K562 (cell line): ENCODE measurements at regions not wholly inside any gene's neighbourhood (a gene's known extent, or its start where the extent isn't known, plus 50 kb on each side); places are given as distances from the start of the nearest gene placed in this dataset.

Experiments
- ATAC-seq: fragments of 200-7000 bp; cut with Tn5 transposase; 3 replicates; pipeline ENCODE4 v1.9.1; 2020; ENCODE audit warnings: moderate library complexity
- BruUV-seq: library from RNA; stranded (reverse); fragments of 400-500 nt; replicated peaks from 2 replicates; lab custom pipeline; 2021; lab: Mats Ljungman, UMichigan
- CTCF ChIA-PET: fragments of 300-600 bp; formaldehyde crosslinking; extraction: SDS; loops from one replicate; lab custom pipeline; 2021; ENCODE audit warnings: low intra/inter-chr PET ratio; lab: Yijun Ruan, JAX
- POLR2A ChIA-PET: fragments of 300-600, 350-650 bp; sonication (Branson Sonifier 250); formaldehyde crosslinking; extraction: SDS; loops from one replicate; lab custom pipeline; 2021; ENCODE audit warnings: antibody characterized with exemption, inconsistent platforms; lab: Yijun Ruan, JAX
- DNase-seq, 4 experiments: peaks; one replicate each; pipeline versions ENCODE4 v3.0.0 to v3.0.0-alpha.2; 2011 to 2018; ENCODE audit warnings: low spot score in 3 of 4, mixed read lengths in 3 of 4; ENCODE audit errors: extremely low read depth in 1 of 4
- FAIRE-seq: peaks from 2 replicates; lab custom pipeline; 2011; peaks lifted over from hg19 to GRCh38; lab: Jason Lieb, UNC
- H2AFZ ChIP-seq: 2 replicates; pipeline ENCODE4 v1.6.0; 2011; ENCODE audit warnings: low read depth, low read length, control low read depth, inconsistent platforms
- H3K27ac ChIP-seq: fragments of 200-600 bp; 3 replicates; pipeline ENCODE4 v1.8.0; 2011; ENCODE audit warnings: low read depth, mild to moderate bottlenecking, control low read depth, inconsistent platforms, low read length, moderate library complexity, mixed read lengths; ENCODE audit errors: extremely low read depth
- H3K27me3 ChIP-seq, 2 experiments: fragments of 300-600 bp in 1 of 2; 2 replicates in 1 of 2; 3 replicates in 1 of 2; pipeline versions ENCODE4 v1.6.0 to v1.8.0; 2011; ENCODE audit warnings: inconsistent platforms in 2 of 2, low read length in 2 of 2, mild to moderate bottlenecking in 1 of 2, mixed read lengths in 1 of 2, moderate library complexity in 1 of 2; ENCODE audit not compliant: control insufficient read depth in 2 of 2, insufficient read depth in 2 of 2
- H3K36me3 ChIP-seq: fragments of 300-600 bp; 3 replicates; pipeline ENCODE4 v1.8.0; 2011; ENCODE audit warnings: mild to moderate bottlenecking, low read length, inconsistent platforms; ENCODE audit not compliant: control insufficient read depth, insufficient read depth
- H3K4me1 ChIP-seq, 2 experiments: fragments of 200-600 bp in 1 of 2; replicated peaks in 1 of 2; 2 replicates in 1 of 2; 3 replicates in 1 of 2; pipeline versions ENCODE4 v1.5.1 to v1.8.0; 2011; ENCODE audit warnings: inconsistent platforms in 2 of 2, low read length in 2 of 2, mild to moderate bottlenecking in 1 of 2, mixed read lengths in 1 of 2, moderate library complexity in 1 of 2; ENCODE audit not compliant: control insufficient read depth in 2 of 2, insufficient read depth in 2 of 2
- H3K4me2 ChIP-seq: 2 replicates; pipeline ENCODE4 v1.6.1; 2011; ENCODE audit warnings: low read length, control low read depth, inconsistent platforms, mixed read lengths; ENCODE audit not compliant: insufficient read depth
- H3K4me3 ChIP-seq: fragments of 200-600 bp; sonication (generic), shearing (Covaris generic); 2 replicates; pipeline ENCODE4 v1.5.1; 2016; ENCODE audit warnings: control low read depth, inconsistent platforms
- H3K79me2 ChIP-seq: fragments of 200-600 bp; 3 replicates; pipeline ENCODE4 v1.8.0; 2011; ENCODE audit warnings: low read length, inconsistent platforms; ENCODE audit not compliant: control insufficient read depth, insufficient read depth
- H3K9ac ChIP-seq, 2 experiments: 2 replicates each; pipeline versions ENCODE4 v1.6.0 to v1.6.1; 2011; ENCODE audit warnings: low read depth in 2 of 2, low read length in 2 of 2, control low read depth in 1 of 2, inconsistent platforms in 1 of 2, mild to moderate bottlenecking in 1 of 2, mixed read lengths in 1 of 2; ENCODE audit not compliant: insufficient read depth in 1 of 2
- H3K9me1 ChIP-seq: one replicate; pipeline ENCODE4 v1.6.0; 2011; ENCODE audit warnings: inconsistent platforms, mild to moderate bottlenecking, low read length, moderate library complexity; ENCODE audit not compliant: control insufficient read depth, insufficient read depth
- H3K9me3 ChIP-seq: replicated peaks from 2 replicates; pipeline ENCODE4 v1.5.1; 2011; ENCODE audit warnings: low read depth, low read length, inconsistent platforms; ENCODE audit not compliant: control insufficient read depth, insufficient read depth
- H4K20me1 ChIP-seq: replicated peaks from 2 replicates; pipeline ENCODE4 v1.6.1; 2011; ENCODE audit warnings: low read length, inconsistent platforms, mixed read lengths; ENCODE audit not compliant: control insufficient read depth, insufficient read depth
- FOXP1 ChIP-seq: sonication (generic); formaldehyde crosslinking; IDR thresholded peaks from 2 replicates; pipeline ENCODE4 v1.8.0; 2022; ENCODE audit warnings: mild to moderate bottlenecking, missing genetic modification reagents
- PML ChIP-seq: IDR thresholded peaks from 2 replicates; pipeline ENCODE4 v1.6.1; 2012; ENCODE audit warnings: low read length, inconsistent platforms
- RFX5 ChIP-seq: IDR thresholded peaks from 2 replicates; pipeline ENCODE4 v1.6.1; 2011; ENCODE audit warnings: low read depth, mild to moderate bottlenecking, improper control_type of control experiment, low read length
- SMAD1 ChIP-seq: fragments of 150-350 bp; IDR thresholded peaks from 2 replicates; pipeline ENCODE4 v1.6.1; 2014; ENCODE audit warnings: low read length, low read depth; ENCODE audit not compliant: partially characterized antibody
- ZNF212 ChIP-seq: fragments of 450-650 bp; formaldehyde crosslinking; IDR thresholded peaks from 2 replicates; pipeline ENCODE4 v1.4.0; 2020; ENCODE audit warnings: mild to moderate bottlenecking
- ZNF24 ChIP-seq: fragments of 450-650 bp; IDR thresholded peaks from 2 replicates; pipeline ENCODE4 v1.6.1; 2016
- ZNF408 ChIP-seq: fragments of 250-450 bp; sonication (Bioruptor Pico); IDR thresholded peaks from 2 replicates; pipeline ENCODE4 v1.4.0; 2020; ENCODE audit warnings: low read depth, mild to moderate bottlenecking, moderate library complexity
- ZNF79 ChIP-seq: fragments of 250-450 bp; sonication (Bioruptor Pico); IDR thresholded peaks from 2 replicates; pipeline ENCODE4 v1.4.0; 2020; ENCODE audit warnings: low read depth, mild to moderate bottlenecking, moderate library complexity
- WGBS: fragments of 100-300 bp; shearing (Covaris generic); methylation state at CpG from one replicate; pipeline ENCODE4 v1.1.6; 2016; ENCODE audit warnings: low coverage, mixed read lengths; ENCODE audit not compliant: insufficient coverage; ENCODE audit errors: missing lambda C conversion rate; 5-methylcytosine and 5-hydroxymethylcytosine counted together
- in situ Hi-C: fragments of 300-500 bp; cut with MboI; formaldehyde crosslinking; loops from 4 replicates; pipeline ENCODE4 v1.15.0; 2018; ENCODE audit warnings: inconsistent platforms, mixed read lengths
- intact Hi-C: fragments of 100-400 bp; cut with micrococcal nuclease; formaldehyde crosslinking; loops from 2 replicates; pipeline ENCODE4 v1.14.2; 2022
- TF ChIP-seq, protein P1 (sequence below), 2 experiments: IDR thresholded peaks; 2 replicates each; pipeline ENCODE4 v1.6.1; 2012; ENCODE audit warnings: improper control_type of control experiment in 2 of 2, low read depth in 2 of 2, low read length in 2 of 2, borderline replicate concordance in 1 of 2
- TF ChIP-seq, protein P2 (sequence below): fragments of 250-450 bp; sonication (Bioruptor Pico); IDR thresholded peaks from 2 replicates; pipeline ENCODE4 v1.4.0; 2020

DNA sequence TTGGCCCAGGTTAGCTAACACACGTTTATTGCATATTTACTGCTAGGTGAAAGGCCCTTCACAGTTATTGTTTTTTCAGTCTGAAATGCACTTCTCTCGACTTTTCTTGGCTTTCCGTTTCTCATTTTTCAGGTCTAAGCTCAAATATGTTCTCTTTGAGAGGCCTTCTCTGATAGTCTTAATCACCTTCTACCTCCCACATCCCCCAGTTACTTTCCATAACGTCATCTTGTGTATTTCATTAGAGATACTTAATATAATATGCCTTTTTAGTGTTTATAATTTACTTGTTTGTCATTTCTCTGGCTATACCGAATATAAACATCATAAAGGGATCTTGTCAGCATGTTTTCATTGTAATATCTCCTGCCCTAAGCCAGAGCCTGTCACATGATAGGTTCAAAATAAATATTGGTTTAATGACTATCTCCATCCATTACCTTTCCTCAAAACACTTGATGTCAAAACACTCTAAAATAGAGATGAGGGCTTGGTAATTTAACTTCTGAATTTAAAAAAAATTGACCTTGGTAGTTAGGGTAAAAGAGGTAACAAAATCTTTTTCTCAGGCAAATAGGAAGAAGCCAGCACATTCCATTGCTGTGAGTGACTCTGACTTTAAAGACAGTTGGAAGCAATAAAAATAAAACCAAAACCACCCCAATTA, 168.6 kb upstream of the RFC3 start:
- no TSS peak for BruUV-seq
- intact Hi-C loops: no loop called here
- TF ChIP-seq FOXP1 (CRISPR knock-in tag) (no peak), ZNF408 (CRISPR knock-in tag) (no peak), ZNF24 (no peak), SMAD1 (no peak), ZNF212 (CRISPR knock-in tag) (no peak), RFX5 (no peak), ZNF79 (CRISPR knock-in tag) (no peak), PML (no peak)
- TF ChIP-seq, protein P1, sequence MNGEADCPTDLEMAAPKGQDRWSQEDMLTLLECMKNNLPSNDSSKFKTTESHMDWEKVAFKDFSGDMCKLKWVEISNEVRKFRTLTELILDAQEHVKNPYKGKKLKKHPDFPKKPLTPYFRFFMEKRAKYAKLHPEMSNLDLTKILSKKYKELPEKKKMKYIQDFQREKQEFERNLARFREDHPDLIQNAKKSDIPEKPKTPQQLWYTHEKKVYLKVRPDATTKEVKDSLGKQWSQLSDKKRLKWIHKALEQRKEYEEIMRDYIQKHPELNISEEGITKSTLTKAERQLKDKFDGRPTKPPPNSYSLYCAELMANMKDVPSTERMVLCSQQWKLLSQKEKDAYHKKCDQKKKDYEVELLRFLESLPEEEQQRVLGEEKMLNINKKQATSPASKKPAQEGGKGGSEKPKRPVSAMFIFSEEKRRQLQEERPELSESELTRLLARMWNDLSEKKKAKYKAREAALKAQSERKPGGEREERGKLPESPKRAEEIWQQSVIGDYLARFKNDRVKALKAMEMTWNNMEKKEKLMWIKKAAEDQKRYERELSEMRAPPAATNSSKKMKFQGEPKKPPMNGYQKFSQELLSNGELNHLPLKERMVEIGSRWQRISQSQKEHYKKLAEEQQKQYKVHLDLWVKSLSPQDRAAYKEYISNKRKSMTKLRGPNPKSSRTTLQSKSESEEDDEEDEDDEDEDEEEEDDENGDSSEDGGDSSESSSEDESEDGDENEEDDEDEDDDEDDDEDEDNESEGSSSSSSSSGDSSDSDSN (IDR thresholded peaks at IDR 0.05; ENCODE audit: borderline replicate concordance in 1 of 2, low read depth in 2 of 2, low read length in 2 of 2): no peak
- TF ChIP-seq, protein P2, sequence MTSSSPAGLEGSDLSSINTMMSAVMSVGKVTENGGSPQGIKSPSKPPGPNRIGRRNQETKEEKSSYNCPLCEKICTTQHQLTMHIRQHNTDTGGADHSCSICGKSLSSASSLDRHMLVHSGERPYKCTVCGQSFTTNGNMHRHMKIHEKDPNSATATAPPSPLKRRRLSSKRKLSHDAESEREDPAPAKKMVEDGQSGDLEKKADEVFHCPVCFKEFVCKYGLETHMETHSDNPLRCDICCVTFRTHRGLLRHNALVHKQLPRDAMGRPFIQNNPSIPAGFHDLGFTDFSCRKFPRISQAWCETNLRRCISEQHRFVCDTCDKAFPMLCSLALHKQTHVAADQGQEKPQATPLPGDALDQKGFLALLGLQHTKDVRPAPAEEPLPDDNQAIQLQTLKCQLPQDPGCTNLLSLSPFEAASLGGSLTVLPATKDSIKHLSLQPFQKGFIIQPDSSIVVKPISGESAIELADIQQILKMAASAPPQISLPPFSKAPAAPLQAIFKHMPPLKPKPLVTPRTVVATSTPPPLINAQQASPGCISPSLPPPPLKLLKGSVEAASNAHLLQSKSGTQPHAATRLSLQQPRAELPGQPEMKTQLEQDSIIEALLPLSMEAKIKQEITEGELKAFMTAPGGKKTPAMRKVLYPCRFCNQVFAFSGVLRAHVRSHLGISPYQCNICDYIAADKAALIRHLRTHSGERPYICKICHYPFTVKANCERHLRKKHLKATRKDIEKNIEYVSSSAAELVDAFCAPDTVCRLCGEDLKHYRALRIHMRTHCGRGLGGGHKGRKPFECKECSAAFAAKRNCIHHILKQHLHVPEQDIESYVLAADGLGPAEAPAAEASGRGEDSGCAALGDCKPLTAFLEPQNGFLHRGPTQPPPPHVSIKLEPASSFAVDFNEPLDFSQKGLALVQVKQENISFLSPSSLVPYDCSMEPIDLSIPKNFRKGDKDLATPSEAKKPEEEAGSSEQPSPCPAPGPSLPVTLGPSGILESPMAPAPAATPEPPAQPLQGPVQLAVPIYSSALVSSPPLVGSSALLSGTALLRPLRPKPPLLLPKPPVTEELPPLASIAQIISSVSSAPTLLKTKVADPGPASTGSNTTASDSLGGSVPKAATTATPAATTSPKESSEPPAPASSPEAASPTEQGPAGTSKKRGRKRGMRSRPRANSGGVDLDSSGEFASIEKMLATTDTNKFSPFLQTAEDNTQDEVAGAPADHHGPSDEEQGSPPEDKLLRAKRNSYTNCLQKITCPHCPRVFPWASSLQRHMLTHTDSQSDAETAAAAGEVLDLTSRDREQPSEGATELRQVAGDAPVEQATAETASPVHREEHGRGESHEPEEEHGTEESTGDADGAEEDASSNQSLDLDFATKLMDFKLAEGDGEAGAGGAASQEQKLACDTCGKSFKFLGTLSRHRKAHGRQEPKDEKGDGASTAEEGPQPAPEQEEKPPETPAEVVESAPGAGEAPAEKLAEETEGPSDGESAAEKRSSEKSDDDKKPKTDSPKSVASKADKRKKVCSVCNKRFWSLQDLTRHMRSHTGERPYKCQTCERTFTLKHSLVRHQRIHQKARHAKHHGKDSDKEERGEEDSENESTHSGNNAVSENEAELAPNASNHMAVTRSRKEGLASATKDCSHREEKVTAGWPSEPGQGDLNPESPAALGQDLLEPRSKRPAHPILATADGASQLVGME (CRISPR knock-in tag): no peak

More for the DNA sequence above, 168.6 kb upstream of the RFC3 start:
- Histone ChIP-seq H3K4me1 (no peaks in the 10 kb centered on the region), H2AFZ (no peak overlapping the region), H4K20me1 (no peaks in the 10 kb centered on the region), H3K4me3 (no peak overlapping the region), H3K9me1 (no peaks in the 10 kb centered on the region), H3K27me3 (no peaks in the 10 kb centered on the region; a peak in 1 of 5 replicates), H3K4me2 (no peak overlapping the region), H3K79me2 (no peaks in the 10 kb centered on the region), H3K36me3 (no peaks in the 10 kb centered on the region), H3K9ac (no peak overlapping the region), H3K27ac (no peak overlapping the region), H3K9me3 (no peaks in the 10 kb centered on the region)
- ATAC-seq (no peak), DNase-seq (no peak), FAIRE-seq (no peak)
- ChIA-PET POLR2A (no interaction called here), CTCF (no interaction called here)
- WGBS: 2% methylated on average over 5 of the region's 5 CpGs
- in situ Hi-C loops: no loop called here
